ENCODE measurements at regions not wholly inside any gene's neighbourhood (a gene's known extent, or its start where the extent isn't known, plus 50 kb on each side); places are given as distances from the start of the nearest gene placed in this dataset.

DNA sequence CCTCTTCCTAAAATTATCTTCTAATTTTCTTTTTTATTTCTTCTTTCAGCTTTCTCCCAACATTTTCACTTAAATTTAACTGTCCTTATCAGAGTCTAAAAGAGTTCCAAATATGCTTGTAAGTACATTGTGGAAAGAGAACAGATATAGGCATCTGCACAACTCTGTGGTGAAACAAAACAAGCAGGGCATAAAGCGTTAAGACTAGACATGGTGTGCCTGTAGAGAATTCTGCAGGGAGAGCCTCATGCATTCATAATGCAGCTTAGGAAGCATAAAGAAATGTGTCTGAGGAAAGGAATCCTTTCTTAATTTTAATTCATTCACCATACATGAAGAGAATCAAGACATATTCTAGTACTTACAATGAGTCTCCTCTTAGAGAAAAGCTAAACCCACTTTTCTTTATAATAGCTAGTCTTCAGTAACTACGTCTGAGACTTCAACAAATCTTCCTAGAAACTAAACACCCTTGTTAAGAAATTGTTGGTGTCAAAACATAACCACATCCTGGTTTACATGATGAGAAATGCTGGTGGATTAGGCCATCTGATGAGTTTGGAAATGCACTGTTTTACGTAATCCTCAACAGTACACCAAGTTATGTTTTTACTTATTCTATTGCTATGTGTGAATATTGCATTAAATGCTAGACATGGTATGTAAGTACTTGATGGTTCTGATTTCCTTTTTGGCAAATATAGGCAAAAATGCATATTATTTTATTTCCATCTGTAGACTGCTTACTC lies 307.8 kb upstream of the GIMD1 start:
- no peak for DNase-seq

- DNase-seq = no peak
These were observed 303.1 kb upstream of the GIMD1 start for GRCh38 chr4:106671716-106672115.

GRCh38 chr4:106670976-106671375 lies 302.4 kb upstream of the GIMD1 start:
- no peak for DNase-seq

DNA sequence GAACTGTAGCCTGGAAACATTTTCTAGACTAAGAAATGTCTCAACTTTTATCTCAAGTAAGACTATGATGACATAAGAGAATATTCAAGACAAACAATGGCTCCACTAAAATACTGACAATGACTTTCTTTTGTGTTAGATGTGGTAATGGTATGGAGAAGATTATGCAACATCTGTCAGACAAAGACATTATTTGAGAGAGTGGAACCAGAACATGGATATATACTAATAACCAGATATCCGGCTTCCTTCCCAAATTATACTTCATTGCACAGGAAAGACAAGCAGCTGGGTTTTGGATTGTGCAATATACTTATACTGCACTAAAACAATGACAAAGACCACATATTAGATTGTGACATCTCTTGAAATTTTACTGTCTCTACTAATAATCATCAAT lies 290.8 kb upstream of the GIMD1 start:
- no peak for DNase-seq

DNA sequence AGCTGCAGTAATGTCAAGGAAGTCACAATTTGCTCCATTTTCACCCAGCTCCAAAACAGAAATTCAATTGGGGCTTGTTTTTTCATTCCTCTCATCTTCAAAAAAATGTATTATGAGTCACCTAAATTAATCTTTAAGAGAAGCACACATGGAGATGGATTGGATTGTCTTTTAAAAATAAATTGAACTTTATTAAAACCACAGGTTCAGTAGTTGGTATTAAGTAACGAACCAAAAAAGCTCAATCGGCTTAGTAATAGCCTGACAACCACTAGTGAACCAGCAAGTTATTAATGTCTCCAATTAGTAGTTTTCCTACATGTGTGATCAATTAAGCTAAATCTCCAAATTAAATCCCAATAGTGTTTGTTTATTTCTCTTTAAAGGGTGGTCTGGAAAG lies 283.5 kb upstream of the GIMD1 start:
- no peak for DNase-seq

DNA sequence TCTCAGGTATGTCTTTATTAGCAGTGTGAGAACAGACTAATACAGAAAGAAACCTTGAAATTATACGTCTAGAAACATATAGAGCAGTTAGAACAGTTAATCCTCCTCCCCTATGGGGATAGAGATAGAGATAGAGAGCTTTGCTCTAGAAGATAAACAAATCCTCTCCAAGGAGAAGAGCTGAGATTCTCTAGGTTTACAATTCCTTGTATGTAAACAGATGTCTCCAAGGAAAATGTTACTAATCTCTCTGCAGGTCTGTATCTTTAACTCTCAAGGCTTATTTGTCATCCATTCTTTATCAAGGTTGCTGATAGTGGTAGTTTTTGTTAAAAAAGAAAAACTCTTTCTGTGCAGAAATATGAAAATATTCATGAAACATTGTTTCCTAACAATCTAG lies 282.1 kb upstream of the GIMD1 start:
- no peak for DNase-seq

- no peak for DNase-seq
These were observed 278.9 kb upstream of the GIMD1 start for GRCh38 chr4:106647451-106647850.

- DNase-seq = no peak
These were observed 260.7 kb upstream of the GIMD1 start for GRCh38 chr4:106629268-106629625.

DNA sequence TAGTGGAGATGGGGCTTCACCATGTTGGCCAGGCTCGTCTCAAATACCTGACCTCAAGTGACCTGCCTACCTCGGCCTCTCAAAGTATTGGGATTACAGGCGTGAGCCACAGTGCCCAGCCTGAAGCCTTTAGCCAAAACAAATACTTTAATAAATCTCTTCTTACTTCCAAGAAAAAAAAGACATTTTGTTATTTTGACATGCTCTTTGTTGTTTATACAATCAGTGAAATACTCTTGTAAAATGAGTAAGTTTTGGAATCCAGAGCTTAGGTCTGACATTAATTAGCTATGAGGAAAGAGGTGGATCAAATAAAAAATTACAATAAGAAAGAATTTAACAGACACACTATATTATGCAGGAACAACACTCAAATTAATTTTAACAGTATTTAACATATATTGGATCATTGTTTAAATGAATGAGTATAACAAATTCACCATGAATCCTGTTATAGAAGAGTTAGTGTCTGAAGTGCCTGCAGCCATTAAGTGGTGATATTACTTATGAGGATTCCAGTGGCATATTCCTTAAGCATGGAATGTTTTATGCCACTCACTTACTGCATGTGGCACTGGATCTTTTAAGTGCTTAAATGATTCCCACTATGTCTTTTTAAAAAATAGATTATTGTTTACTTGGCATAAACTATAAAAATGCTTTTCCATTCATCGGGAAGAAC lies 260.1 kb upstream of the GIMD1 start:
- DNase-seq = no peak

GRCh38 chr4:106627051-106627450 lies 258.5 kb upstream of the GIMD1 start:
- DNase-seq = no peak

DNA sequence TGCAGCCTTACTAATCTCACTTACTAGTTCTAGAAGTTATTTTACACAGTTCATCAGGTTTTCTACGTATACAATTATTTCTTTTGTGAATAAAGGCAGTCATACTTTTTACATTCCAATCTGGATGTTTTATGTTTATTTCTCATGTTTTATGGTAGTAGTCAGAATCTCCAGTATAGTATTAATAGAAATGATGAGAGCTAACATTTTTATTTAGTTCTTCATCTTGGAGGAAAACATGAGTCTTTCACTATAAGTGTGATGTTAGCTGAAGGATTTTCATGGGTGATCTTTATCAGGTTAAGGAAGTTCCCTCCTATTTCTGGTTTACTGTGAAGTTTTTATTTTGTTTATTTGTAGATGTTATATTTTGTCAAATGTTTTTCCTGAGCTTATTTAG lies 256.1 kb upstream of the GIMD1 start:
- no peak for DNase-seq

DNA sequence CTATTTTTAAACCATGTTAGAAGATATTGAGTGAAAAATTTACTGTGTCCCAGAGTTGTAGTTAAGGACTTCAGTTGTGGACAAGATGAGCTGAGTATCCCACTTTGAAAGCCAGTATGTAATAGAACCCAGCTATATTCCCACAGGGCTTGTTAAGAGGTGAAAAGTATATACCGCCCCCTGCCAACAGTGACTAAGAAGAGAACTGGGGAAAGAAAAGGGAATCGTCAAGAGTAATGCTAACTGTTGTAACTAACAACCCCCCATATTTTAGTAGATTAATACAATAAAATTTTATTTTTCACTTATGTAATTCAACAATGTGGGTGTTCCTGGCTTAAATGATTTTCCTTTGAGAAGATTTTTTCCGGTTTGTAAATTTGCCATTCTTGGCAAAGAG lies 250.4 kb upstream of the GIMD1 start:
- DNase-seq = no peak

GRCh38 chr4:106615961-106616360 lies 247.4 kb upstream of the GIMD1 start:
- no peak for DNase-seq

GRCh38 chr4:106615410-106615945 lies 246.9 kb upstream of the GIMD1 start:
- DNase-seq = no peak

GRCh38 chr4:106614441-106614840 lies 245.9 kb upstream of the GIMD1 start:
- DNase-seq = no peak

DNA sequence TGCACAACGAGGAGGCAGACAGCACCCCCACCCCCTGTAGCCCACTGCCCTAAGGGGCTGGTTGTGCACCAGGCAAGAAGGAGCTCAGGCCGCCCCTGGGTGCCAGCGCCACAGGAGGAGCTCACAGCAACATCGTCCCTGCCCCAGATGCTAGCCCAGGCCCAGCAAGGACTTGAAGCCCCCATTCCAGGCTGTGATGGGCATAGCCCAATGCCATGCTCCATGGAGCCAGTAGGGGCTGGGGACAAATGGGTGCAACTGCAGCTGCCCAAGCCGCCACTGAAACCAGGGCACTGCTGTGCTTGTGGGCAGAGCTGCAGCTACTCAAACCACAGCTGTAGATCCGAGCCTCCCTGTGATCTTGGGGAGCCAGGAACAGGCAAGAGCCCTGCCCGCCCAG lies 241.3 kb upstream of the GIMD1 start:
- DNase-seq = no peak

GRCh38 chr4:106607558-106607957 lies 239.0 kb upstream of the GIMD1 start:
- no peak for DNase-seq

DNA sequence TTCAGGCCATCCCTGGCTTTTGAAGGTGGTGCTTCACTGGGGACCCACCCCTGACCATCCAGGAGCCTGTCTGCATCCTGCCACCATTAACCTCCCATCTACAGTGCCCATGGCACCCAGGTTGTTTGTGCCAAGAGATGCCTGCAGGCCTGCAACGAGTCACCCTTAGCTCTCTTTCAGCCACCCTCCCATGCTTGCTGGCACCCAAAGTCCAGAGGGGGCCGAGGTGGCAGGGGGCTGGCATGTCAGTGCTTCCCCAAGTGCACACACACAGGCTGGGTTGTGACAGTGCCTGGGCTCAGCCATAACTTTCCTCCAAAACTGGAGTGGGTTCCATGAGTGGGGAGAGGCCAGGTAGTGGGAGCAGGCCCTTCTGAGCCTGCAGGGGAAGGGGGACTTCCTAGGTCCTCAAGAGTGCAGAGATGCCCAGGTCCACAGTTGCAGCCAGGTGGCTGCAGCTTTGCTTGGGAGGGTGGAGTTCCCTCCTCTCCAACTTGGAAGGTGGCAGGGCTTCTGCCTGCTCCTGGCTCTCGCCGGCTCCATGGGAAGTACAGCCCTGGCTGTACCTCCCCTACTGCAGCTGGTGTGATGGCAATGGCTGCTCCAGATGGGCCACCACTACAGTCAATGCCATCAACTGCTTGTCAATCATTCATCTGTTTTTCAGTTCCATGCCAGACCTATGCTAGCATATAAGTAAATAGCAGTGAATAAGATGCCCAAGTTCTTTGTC lies 235.9 kb upstream of the GIMD1 start:
- DNase-seq = no peak

GRCh38 chr4:106603471-106603870 lies 234.9 kb upstream of the GIMD1 start:
- DNase-seq = no peak

GRCh38 chr4:106602711-106603110 lies 234.1 kb upstream of the GIMD1 start:
- DNase-seq = no peak

GRCh38 chr4:106601519-106601918 lies 232.9 kb upstream of the GIMD1 start:
- DNase-seq = no peak

- DNase-seq = no peak
These were observed 227.3 kb upstream of the GIMD1 start for GRCh38 chr4:106595906-106596305.

DNA sequence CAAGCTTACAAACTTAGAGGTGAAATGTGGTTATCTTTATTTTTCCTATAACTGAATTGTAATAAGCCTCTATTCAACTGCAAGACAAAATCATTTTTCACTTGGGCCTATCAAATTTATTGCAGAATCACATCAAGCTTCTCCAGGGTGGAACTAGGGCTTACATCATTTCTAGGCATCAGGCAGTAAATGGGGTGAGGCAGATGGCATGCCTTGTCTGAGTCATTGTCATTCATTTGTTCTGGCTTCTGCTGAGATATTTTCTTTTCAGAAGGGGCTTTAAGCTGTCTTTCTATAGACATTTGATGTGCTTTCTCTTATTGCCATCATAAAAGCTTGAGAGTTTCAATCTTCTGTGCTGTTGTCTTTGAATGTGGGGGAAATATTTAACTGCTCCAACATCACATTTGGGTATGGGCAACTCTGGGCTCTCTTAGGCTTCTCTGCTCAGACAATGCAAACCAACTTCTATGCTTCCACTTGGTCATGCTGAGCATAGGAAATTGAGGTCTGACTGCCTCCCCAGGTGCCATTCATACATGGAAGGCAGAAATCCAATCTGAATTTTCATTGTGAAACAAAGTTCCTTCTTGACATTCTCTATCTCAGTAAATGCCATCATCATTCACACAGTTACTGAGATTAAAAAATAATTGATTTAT lies 225.8 kb upstream of the GIMD1 start:
- DNase-seq = no peak

Measured in CD4-positive, alpha-beta T cell treated with Interleukin-1 beta for 1 hour (primary cell).